ENCODE measurements at regions not wholly inside any gene's neighbourhood (a gene's known extent, or its start where the extent isn't known, plus 50 kb on each side); places are given as distances from the start of the nearest gene placed in this dataset.

- Histone ChIP-seq H3K27ac (ENCODE audit: low read depth, low read length) (no peak overlapping the region), H2AFZ (ENCODE audit: low read depth, low read length) (peak overlapping the region; percentile 71), H3K4me3 (ENCODE audit: insufficient read depth, low read depth, low read length) (no peak overlapping the region), H3K9me3 (ENCODE audit: insufficient read depth, low read depth, low read length) (peaks cover 1% of the 10 kb centered on the region), H4K20me1 (ENCODE audit: insufficient read depth, low read length) (no peaks in the 10 kb centered on the region), H3K36me3 (ENCODE audit: insufficient read depth, low read length) (no peaks in the 10 kb centered on the region), H3K4me1 (ENCODE audit: insufficient read depth, low read length) (no peaks in the 10 kb centered on the region), H3K79me2 (ENCODE audit: insufficient read depth, low read length) (no peaks in the 10 kb centered on the region), H3K27me3 (ENCODE audit: insufficient read depth, low read length) (no peaks in the 10 kb centered on the region), H3K9ac (ENCODE audit: low read length) (no peak overlapping the region), H3K4me2 (ENCODE audit: low read length) (peak overlapping the region; percentile 59)
- Mint-ChIP-seq H3K27ac (ENCODE audit: unreplicated experiment) (no peak overlapping the region), H3K36me3 (ENCODE audit: low read depth, unreplicated experiment) (no peaks in the 10 kb centered on the region), H3K9me3 (ENCODE audit: unreplicated experiment) (no peaks in the 10 kb centered on the region), H3K4me1 (ENCODE audit: low read depth, unreplicated experiment) (peaks cover 4% of the 10 kb centered on the region), H3K4me3 (ENCODE audit: unreplicated experiment) (no peak overlapping the region), H3K27me3 (ENCODE audit: low read depth, unreplicated experiment) (peaks cover 21% of the 10 kb centered on the region)
- TF ChIP-seq EZH2 (IDR thresholded peaks at IDR 0.05; ENCODE audit: insufficient read depth, low read length) = no peak
- no peak for TF ChIP-seq CTCF (IDR thresholded peaks at IDR 0.05; ENCODE audit: insufficient read depth, low read depth, low read length)
- DNase-seq (ENCODE audit: low read depth) (no peak), FAIRE-seq (no peak)
Measured at GRCh38 chr7:51471981-51472296, 155.3 kb upstream of the COBL start.

GRCh38 chr7:51471210-51471980, 154.8 kb upstream of the COBL start:
- H3K9me3 Mint-ChIP-seq (ENCODE audit: unreplicated experiment) = no peaks in the 10 kb centered on the region
- no peaks in the 10 kb centered on the region for H3K27me3 ChIP-seq (ENCODE audit: insufficient read depth, low read length)
- TF ChIP-seq CTCF (IDR thresholded peaks at IDR 0.05; ENCODE audit: insufficient read depth, low read depth, low read length) = no peak
- no peak for TF ChIP-seq EZH2 (IDR thresholded peaks at IDR 0.05; ENCODE audit: insufficient read depth, low read length)
- H3K27me3 Mint-ChIP-seq (ENCODE audit: low read depth, unreplicated experiment) = peaks cover 21% of the 10 kb centered on the region
- H2AFZ ChIP-seq (ENCODE audit: low read depth, low read length) = peak overlapping the region; percentile 71
- H3K9ac ChIP-seq (ENCODE audit: low read length) = no peak overlapping the region
- no peaks in the 10 kb centered on the region for H4K20me1 ChIP-seq (ENCODE audit: insufficient read depth, low read length)
- no peak overlapping the region for H3K27ac ChIP-seq (ENCODE audit: low read depth, low read length)
- no peaks in the 10 kb centered on the region for H3K36me3 Mint-ChIP-seq (ENCODE audit: low read depth, unreplicated experiment)
- no peaks in the 10 kb centered on the region for H3K36me3 ChIP-seq (ENCODE audit: insufficient read depth, low read length)
- H3K9me3 ChIP-seq (ENCODE audit: insufficient read depth, low read depth, low read length) = no peaks in the 10 kb centered on the region
- H3K79me2 ChIP-seq (ENCODE audit: insufficient read depth, low read length) = no peaks in the 10 kb centered on the region
- FAIRE-seq = no peak
- H3K4me3 Mint-ChIP-seq (ENCODE audit: unreplicated experiment) = no peak overlapping the region
- H3K4me2 ChIP-seq (ENCODE audit: low read length) = peak overlapping the region; percentile 59
- no peak overlapping the region for H3K4me3 ChIP-seq (ENCODE audit: insufficient read depth, low read depth, low read length)
- DNase-seq (ENCODE audit: low read depth) = no peak
- no peaks in the 10 kb centered on the region for H3K4me1 ChIP-seq (ENCODE audit: insufficient read depth, low read length)
- H3K4me1 Mint-ChIP-seq (ENCODE audit: low read depth, unreplicated experiment) = peaks cover 4% of the 10 kb centered on the region
- H3K27ac Mint-ChIP-seq (ENCODE audit: unreplicated experiment) = no peak overlapping the region

GRCh38 chr7:51467384-51468017, 150.9 kb upstream of the COBL start:
- no peak overlapping the region for H3K9ac ChIP-seq (ENCODE audit: low read length)
- TF ChIP-seq CTCF (IDR thresholded peaks at IDR 0.05; ENCODE audit: insufficient read depth, low read depth, low read length) = no peak
- no peak for TF ChIP-seq EZH2 (IDR thresholded peaks at IDR 0.05; ENCODE audit: insufficient read depth, low read length)
- H3K4me1 ChIP-seq (ENCODE audit: insufficient read depth, low read length) = no peaks in the 10 kb centered on the region
- H3K79me2 ChIP-seq (ENCODE audit: insufficient read depth, low read length) = no peaks in the 10 kb centered on the region
- H3K27me3 ChIP-seq (ENCODE audit: insufficient read depth, low read length) = no peaks in the 10 kb centered on the region
- H3K27ac Mint-ChIP-seq (ENCODE audit: unreplicated experiment) = no peak overlapping the region
- no peaks in the 10 kb centered on the region for H3K9me3 Mint-ChIP-seq (ENCODE audit: unreplicated experiment)
- H3K4me3 ChIP-seq (ENCODE audit: insufficient read depth, low read depth, low read length) = no peak overlapping the region
- no peak overlapping the region for H3K4me2 ChIP-seq (ENCODE audit: low read length)
- no peaks in the 10 kb centered on the region for H3K9me3 ChIP-seq (ENCODE audit: insufficient read depth, low read depth, low read length)
- peaks cover 24% of the 10 kb centered on the region for H3K27me3 Mint-ChIP-seq (ENCODE audit: low read depth, unreplicated experiment)
- H4K20me1 ChIP-seq (ENCODE audit: insufficient read depth, low read length) = no peaks in the 10 kb centered on the region
- no peaks in the 10 kb centered on the region for H3K36me3 ChIP-seq (ENCODE audit: insufficient read depth, low read length)
- no peaks in the 10 kb centered on the region for H3K36me3 Mint-ChIP-seq (ENCODE audit: low read depth, unreplicated experiment)
- no peak overlapping the region for H3K4me3 Mint-ChIP-seq (ENCODE audit: unreplicated experiment)
- H3K27ac ChIP-seq (ENCODE audit: low read depth, low read length) = no peak overlapping the region
- FAIRE-seq (no peak), DNase-seq (ENCODE audit: low read depth) (no peak)
- no peak overlapping the region for H2AFZ ChIP-seq (ENCODE audit: low read depth, low read length)
- no peaks in the 10 kb centered on the region for H3K4me1 Mint-ChIP-seq (ENCODE audit: low read depth, unreplicated experiment)

Data from astrocyte (in vitro differentiated cells and primary cell).